ENCODE measurements at regions not wholly inside any gene's neighbourhood (a gene's known extent, or its start where the extent isn't known, plus 50 kb on each side); places are given as distances from the start of the nearest gene placed in this dataset.

DNA sequence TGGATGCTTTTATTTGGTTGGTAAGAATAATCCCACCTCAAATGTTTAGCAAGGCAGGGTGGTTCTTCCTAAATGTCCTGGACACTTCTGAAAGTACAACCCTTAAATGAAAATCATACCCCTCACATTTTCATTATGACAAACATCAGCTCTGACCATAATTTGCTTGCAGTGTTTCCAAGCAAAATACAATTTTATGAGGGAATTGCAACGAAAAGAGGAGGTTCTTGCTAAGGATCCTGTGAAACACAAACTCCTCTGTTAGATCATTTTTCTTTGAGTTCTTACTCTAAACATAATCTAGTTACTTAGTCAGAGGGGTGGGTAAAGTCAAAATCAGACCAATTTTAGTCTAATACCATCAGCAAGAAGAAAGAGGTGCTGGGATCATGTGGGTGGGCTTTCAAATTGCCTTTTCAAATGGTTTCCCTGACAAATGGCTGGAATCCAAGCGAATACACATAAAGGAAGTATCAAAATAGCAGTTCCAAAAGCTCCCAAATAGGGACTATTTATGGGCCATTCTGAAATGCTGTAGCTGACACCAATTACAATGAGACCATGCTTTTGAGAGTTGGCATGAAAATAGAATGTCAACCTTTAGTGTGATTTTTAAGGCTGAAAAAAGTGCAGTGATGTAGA, 164.9 kb upstream of the INHBA start:
- Histone ChIP-seq H3K27me3 (no peaks in the 10 kb centered on the region), H3K36me3 (no peaks in the 10 kb centered on the region), H3K4me3 (no peak overlapping the region), H3K27ac (no peak overlapping the region), H3K4me1 (peaks cover 0 to 18% of the 10 kb centered on the region in 2 donors), H3K9me3 (peaks cover 0 to 22% of the 10 kb centered on the region in 2 donors)
- TF ChIP-seq, protein P1, sequence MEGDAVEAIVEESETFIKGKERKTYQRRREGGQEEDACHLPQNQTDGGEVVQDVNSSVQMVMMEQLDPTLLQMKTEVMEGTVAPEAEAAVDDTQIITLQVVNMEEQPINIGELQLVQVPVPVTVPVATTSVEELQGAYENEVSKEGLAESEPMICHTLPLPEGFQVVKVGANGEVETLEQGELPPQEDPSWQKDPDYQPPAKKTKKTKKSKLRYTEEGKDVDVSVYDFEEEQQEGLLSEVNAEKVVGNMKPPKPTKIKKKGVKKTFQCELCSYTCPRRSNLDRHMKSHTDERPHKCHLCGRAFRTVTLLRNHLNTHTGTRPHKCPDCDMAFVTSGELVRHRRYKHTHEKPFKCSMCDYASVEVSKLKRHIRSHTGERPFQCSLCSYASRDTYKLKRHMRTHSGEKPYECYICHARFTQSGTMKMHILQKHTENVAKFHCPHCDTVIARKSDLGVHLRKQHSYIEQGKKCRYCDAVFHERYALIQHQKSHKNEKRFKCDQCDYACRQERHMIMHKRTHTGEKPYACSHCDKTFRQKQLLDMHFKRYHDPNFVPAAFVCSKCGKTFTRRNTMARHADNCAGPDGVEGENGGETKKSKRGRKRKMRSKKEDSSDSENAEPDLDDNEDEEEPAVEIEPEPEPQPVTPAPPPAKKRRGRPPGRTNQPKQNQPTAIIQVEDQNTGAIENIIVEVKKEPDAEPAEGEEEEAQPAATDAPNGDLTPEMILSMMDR (IDR thresholded peaks at IDR 0.05): no peak
- ATAC-seq: no peak
- intact Hi-C loops (cut with DNase I): no loop called here
- no peak for DNase-seq

DNA sequence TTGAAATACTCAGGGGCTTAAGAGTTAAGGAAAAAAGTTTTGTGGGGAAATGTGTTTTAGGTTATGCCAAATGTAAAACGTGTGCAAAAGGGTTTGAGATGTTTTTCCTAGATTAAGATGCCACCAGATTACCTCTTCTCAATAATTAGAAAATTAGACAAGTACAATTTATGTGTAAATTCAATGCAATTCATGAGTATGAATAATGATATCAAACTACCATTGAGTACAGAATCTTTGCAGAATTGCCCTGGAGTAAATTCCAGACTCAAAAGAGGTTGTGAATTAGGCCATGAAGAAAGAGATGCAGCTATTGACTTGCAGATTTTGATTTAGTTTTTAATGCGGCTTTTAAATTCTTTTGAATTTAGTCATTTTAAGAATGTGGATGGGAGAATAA, 159.4 kb upstream of the INHBA start:
- H3K4me3 ChIP-seq: no peak overlapping the region
- TF ChIP-seq, protein P1 (IDR thresholded peaks at IDR 0.05): no peak
- H3K27ac ChIP-seq: no peak overlapping the region
- H3K9me3 ChIP-seq: peaks cover 0 to 22% of the 10 kb centered on the region in 2 donors
- no peaks in the 10 kb centered on the region for H3K4me1 ChIP-seq
- DNase-seq (no peak), ATAC-seq (no peak)
- no peaks in the 10 kb centered on the region for H3K36me3 ChIP-seq
- intact Hi-C loops (cut with DNase I): no loop called here
- no peaks in the 10 kb centered on the region for H3K27me3 ChIP-seq

DNA sequence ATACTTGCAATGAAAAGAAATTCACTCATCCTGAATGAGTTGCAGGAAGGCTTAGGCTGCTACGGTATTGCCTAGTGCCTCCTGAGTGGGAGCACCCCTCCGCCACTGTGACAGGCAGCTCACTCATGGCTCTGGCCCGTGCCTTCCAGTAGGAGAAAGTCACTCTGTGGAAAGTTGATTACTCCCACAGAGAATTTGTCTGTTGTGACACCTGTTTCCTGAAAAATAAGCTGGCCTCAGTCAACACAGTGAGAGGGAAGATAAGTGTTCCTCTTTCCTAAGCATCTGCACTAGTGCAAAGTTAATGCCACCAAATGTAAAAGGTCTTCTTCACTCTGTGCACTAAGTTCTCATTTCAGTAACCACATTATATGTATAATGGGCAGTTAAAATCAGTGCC, 158.8 kb upstream of the INHBA start:
- Histone ChIP-seq H3K27me3 (no peaks in the 10 kb centered on the region), H3K36me3 (no peaks in the 10 kb centered on the region), H3K9me3 (peaks cover 0 to 22% of the 10 kb centered on the region in 2 donors), H3K4me3 (no peak overlapping the region), H3K4me1 (no peaks in the 10 kb centered on the region), H3K27ac (no peak overlapping the region)
- intact Hi-C loops (cut with DNase I): no loop called here
- DNase-seq: no peak
- ATAC-seq: peak; percentile 33
- TF ChIP-seq, protein P1 (IDR thresholded peaks at IDR 0.05): no peak

DNA sequence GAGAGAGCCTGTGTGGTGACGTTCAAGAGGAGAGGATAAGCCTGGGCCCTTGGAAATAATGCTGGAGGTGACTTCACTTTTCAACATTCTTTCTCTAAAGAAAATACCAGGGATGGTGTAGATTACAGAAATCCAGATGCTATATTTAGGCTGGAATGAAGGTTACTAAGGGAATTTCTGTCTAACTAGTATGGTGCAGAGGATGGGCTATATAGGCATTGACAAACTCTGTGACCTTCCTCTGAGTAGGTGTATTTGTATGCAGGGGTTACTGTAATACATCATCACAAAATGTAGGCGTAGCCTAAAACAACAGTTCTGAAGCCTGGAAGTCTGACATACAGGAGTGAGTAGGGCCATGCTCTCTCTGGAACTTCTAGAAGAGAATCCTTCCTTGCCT, 155.3 kb upstream of the INHBA start:
- ATAC-seq (no peak), DNase-seq (no peak)
- TF ChIP-seq, protein P1 (IDR thresholded peaks at IDR 0.05): no peak

DNA sequence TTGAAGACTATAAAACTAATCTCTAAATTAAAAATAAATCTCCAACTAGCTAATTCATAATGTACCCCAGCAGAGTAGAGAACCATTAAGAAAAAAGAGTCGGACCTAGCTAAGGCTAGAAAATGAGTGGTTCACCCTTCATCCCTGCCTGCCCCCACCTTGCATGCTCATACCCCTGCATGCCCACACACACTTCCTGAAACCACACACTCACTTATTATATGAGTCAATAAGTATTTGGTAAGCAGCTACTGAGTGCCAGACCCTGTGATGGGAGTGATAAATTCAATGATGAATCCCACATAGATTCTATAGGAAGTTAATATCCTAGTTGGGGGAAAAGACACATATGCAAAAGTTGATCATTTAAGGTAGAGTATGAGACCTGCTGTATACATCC, 152.9 kb upstream of the INHBA start:
- Histone ChIP-seq H3K4me3 (no peak overlapping the region), H3K27ac (no peak overlapping the region), H3K9me3 (no peaks in the 10 kb centered on the region), H3K4me1 (no peaks in the 10 kb centered on the region), H3K36me3 (no peaks in the 10 kb centered on the region), H3K27me3 (no peaks in the 10 kb centered on the region)
- no peak for ATAC-seq
- DNase-seq: no peak
- TF ChIP-seq, protein P1 (IDR thresholded peaks at IDR 0.05): no peak
- intact Hi-C loops (cut with DNase I): no loop called here

More for the DNA sequence above, 155.3 kb upstream of the INHBA start:
- Histone ChIP-seq H3K9me3 (no peaks in the 10 kb centered on the region), H3K4me1 (no peaks in the 10 kb centered on the region), H3K27me3 (no peaks in the 10 kb centered on the region), H3K4me3 (no peak overlapping the region), H3K27ac (no peak overlapping the region), H3K36me3 (no peaks in the 10 kb centered on the region)
- intact Hi-C loops (cut with DNase I): no loop called here
